ENCODE measurements at regions not wholly inside any gene's neighbourhood (a gene's known extent, or its start where the extent isn't known, plus 50 kb on each side); places are given as distances from the start of the nearest gene placed in this dataset.

GRCh38 chr2:147548451-147548850, 296.4 kb upstream of the ACVR2A start:
- FAIRE-seq: no peak

GRCh38 chr2:147547440-147547839, 297.4 kb upstream of the ACVR2A start:
- no peak for FAIRE-seq

GRCh38 chr2:147546109-147546508, 298.7 kb upstream of the ACVR2A start:
- no peak for FAIRE-seq

GRCh38 chr2:147543056-147543455, 301.8 kb upstream of the ACVR2A start:
- no peak for FAIRE-seq

GRCh38 chr2:147542351-147542750, 302.5 kb upstream of the ACVR2A start:
- no peak for FAIRE-seq

GRCh38 chr2:147541314-147541713, 303.5 kb upstream of the ACVR2A start:
- no peak for FAIRE-seq

GRCh38 chr2:147538821-147539220, 306.0 kb upstream of the ACVR2A start:
- FAIRE-seq: no peak

- no peak for FAIRE-seq
Measured at GRCh38 chr2:147538088-147538487, 306.7 kb upstream of the ACVR2A start.

GRCh38 chr2:147531269-147531668, 313.6 kb upstream of the ACVR2A start:
- FAIRE-seq: no peak

- no peak for FAIRE-seq
Measured at GRCh38 chr2:147530033-147530432, 314.8 kb upstream of the ACVR2A start.

GRCh38 chr2:147525819-147526489, 318.9 kb upstream of the ACVR2A start:
- no peak for FAIRE-seq

- no peak for FAIRE-seq
Measured at GRCh38 chr2:147524912-147525311, 319.9 kb upstream of the ACVR2A start.

- FAIRE-seq: no peak
Measured at GRCh38 chr2:147523415-147523814, 321.4 kb upstream of the ACVR2A start.

- no peak for FAIRE-seq
Measured at GRCh38 chr2:147521936-147522335, 322.9 kb upstream of the ACVR2A start.

- FAIRE-seq: no peak
Measured at GRCh38 chr2:147520817-147521216, 324.0 kb upstream of the ACVR2A start.

- FAIRE-seq: no peak
Measured at GRCh38 chr2:147519178-147519577, 325.7 kb upstream of the ACVR2A start.

GRCh38 chr2:147515213-147515612, 329.6 kb upstream of the ACVR2A start:
- FAIRE-seq: no peak

GRCh38 chr2:147512206-147512605, 332.6 kb upstream of the ACVR2A start:
- no peak for FAIRE-seq

GRCh38 chr2:147511491-147511948, 333.3 kb upstream of the ACVR2A start:
- FAIRE-seq: no peak

GRCh38 chr2:147509821-147510220, 335.0 kb upstream of the ACVR2A start:
- no peak for FAIRE-seq

- FAIRE-seq: no peak
Measured at GRCh38 chr2:147506889-147507288, 337.9 kb upstream of the ACVR2A start.

GRCh38 chr2:147502711-147503290, 342.0 kb upstream of the ACVR2A start:
- FAIRE-seq: no peak

GRCh38 chr2:147501968-147502367, 342.9 kb upstream of the ACVR2A start:
- no peak for FAIRE-seq

- no peak for FAIRE-seq
Measured at GRCh38 chr2:147500819-147501395, 343.9 kb upstream of the ACVR2A start.

All from colon (tissue), 2 donors.